HG03103 (cell line): ENCODE measurements at regions not wholly inside any gene's neighbourhood (a gene's known extent, or its start where the extent isn't known, plus 50 kb on each side); places are given as distances from the start of the nearest gene placed in this dataset.

Experiments used
- ATAC-seq: cut with Tn5 transposase; IDR thresholded peaks from one replicate; pipeline ENCODE4 v1.9.1; 2021; ENCODE audit warnings: low read depth; ENCODE audit not compliant: unreplicated experiment

DNA sequence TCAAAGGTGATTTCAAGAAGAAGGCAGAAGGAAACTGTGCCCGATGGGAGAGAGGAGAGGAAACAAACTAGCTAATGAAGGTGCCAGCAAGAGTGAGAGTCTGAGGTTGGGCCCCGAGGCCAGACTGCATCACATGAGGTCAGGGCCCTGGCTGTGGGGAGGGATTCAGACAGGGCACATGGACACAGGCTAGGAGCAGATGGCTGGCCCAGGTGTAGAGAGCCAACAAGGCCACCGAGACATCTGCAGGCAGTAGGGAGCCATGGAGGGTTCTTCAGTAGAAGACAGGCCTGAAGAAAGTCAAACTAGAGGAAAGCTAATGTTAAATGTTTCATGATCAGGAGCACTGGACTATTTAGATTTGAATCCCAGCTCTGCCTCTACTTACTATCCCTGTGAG lies 755.0 kb upstream of the RAB6C start:
- ATAC-seq, result no peak

DNA sequence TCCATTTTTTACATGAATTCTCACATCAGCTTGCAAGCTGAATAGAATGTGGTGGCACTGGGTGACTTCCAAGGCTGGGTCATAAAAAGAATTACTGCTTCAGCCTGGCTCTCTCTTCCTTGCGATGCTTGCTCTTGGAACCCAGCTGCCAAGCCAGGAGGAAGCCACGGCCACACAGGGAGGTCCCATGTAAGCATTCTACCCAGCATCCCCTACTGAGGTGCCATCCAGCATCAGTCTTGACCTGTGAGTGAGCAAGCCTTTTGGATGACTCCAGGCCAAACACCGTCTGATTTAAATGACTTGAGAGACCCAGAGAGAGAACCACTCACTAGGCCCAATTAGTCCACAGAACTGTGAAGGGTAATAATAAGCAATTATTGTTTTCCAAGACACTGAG lies 750.3 kb upstream of the RAB6C start:
- ATAC-seq, result no peak

DNA sequence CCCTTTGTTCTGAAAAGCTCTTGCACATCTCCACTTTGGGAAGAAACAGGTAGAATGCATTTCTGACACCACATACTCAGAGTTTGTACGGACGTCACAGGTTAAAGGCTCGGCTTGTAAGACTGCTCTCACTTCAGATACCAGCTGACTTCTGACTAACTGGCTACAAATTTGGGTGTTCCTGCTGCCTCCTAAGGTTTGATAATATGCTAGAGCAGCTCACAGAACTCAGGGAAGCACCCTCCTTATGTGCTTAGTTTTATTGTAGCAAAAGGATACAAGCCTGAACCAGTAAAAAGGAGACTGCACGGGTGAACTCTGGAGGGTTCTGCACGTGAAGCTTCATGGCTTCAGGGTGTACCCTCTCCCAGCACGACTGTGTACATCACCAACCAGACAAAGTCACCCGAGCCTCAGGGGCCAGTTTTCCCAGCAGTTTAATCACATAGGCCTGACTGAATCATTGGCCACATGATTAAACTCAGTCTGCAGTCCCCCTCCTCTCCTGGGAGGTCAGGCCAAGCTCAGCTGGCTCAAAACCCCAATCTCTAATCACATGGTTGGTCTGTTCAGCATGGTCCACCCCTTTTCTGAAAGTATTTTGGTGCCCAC lies 749.5 kb upstream of the RAB6C start:
- no peak for ATAC-seq

DNA sequence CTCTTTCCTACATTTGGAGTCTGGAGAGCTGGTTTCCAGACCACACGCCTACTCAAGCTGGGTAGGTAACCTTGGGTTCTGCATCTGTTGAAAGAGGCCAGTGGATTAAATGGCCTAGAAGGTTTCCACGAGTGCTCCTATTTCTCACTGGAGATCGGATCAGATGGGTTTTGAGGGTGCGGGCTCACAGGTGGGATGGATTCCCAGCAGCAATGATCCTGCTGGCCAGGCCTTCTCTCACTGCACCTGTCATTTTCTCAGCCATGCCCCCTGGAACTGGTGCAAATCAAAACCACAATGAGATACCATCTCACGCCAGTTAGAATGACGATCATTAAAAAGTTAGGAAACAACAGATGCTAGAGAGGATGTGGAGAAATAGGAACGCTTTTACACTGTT lies 747.5 kb upstream of the RAB6C start:
- ATAC-seq, result no peak

DNA sequence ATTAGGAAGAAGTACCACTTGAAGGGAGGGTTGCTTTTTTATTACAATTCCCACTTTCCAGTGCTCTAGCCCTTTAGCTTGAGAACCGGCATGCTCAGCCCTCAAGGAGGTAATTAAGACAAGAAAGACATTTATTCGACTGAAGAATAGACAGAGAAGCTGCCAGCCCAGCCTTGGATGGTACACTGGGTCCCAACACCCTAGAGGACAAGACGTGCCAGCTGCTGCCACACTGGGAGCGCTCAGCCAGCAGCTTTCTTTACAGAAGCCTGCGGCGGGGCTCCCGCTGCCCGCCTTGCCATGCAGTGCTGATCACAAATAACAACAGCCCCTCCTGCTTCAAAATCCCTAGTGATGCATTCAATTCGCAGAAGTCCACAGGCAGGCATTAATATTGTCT lies 746.3 kb upstream of the RAB6C start:
- ATAC-seq, result no peak

DNA sequence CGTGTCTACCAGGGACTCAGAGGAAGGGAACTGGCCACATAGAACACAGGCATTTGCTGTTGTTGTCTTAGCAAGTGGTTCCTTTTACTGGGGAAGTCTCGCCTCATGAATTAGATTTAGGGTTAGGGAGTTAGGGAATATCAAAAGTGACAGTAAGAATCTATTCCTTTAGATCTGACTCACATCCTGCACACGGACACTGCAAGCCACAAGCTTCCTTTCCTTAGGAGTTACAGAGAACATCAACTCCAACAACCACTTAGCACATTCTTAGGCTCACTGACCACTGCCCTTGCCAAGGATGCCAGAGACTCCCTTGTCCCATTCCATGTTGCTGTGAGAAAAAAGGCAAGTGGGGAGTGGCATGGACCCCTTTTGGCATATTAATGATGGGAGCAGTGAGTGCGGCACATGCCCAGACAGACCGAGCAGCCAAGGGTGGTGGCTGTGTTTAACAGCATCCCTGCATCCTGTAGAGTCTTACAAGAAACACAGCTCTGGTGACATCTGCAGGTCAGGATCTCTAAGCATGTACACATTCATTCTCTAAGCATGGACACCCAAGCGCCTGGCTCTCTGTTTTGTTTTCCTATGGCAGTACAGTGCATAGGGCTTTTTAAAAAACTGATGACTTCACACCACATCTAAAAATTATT lies 745.6 kb upstream of the RAB6C start:
- ATAC-seq, result no peak

DNA sequence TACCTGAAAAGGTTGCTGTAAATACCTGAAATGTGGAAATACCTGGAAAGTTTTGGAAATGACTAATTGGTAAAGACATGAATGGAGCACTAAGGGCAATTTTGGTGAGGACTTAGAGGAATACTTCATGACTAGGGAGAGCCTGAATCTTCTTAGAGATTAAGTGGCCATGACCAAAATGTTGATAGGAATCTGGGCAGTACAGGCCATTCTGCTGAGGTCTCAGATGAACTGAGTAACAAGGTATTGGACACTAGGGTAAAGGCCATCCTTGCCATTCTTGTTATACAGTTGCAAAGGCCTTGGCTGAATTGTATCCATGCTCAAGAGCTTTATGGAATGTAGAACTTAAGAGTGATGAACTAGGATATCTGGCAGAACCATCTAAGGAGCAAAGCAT lies 742.9 kb upstream of the RAB6C start:
- ATAC-seq, result no peak

DNA sequence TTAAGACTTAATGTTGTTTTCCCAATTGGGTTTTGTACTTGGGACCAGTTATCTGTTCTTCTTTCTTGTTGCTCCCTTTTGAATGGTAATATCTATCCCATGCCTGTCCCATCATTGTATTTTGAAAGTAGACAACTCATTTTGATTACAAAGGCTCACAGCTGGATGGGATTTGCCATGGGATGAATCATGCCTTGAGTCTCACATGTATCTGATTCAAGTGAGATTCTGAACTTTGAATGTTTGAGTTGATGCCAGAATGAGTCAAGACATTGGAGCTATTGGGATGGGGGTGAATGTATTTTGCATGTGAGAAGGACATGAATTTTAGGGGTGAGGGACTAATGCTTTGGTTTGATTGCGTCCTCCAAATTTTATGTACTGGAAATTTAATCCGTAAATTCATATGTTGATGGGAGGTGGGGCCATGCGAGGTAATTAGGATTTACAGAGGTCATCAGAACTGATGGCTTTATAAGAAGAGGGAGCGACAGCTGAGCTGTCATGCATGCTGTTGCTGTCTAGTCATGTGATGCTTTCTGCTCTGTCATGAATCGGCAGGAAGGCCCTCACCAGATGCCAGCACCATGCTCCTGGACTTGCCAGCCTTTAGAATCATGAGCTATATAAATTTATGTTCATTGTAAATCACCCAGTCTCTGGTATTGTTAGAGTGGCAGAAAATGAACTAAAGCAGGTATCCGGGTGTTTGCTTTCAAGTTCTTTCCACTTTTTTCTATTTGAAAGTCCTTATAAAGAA lies 741.3 kb upstream of the RAB6C start:
- no peak for ATAC-seq

DNA sequence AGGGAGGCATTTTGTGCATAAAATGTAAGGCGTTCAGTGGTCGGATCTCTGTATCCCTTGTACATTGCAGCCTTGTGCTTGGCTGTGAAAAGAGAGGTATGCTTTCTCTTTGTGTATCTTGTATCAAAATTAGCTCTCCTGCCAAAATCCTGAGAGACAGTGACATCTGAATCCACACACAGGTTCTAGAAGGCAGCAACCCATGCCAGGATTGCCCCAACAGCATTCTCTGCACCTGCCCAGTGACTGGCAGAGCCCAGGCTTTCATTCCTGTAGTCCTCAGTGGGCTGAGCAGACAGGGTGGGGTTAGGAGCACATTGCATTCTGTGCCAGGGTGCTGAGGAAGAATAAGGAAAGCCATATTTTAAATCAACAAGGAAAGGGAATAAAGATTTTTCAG lies 740.3 kb upstream of the RAB6C start:
- ATAC-seq, result no peak

DNA sequence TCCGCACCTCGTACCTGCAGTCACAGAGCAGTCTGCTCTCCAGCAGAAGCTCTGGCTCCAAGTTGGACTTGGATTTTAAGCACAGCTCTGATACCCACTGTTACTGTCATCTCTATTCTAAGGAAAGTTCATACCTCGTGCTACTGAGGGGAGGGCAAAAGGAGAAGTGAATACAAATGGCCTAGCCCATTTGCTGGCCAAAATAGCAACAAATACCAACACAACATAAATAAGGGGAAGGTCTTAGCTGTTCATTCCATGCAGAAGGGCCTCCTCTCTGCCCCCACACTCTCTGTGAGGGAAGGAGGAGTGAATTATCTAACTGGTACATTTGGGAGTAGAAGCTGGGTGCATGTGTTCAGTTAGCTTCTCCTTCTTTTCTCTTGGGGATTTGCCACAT lies 739.4 kb upstream of the RAB6C start:
- no peak for ATAC-seq

DNA sequence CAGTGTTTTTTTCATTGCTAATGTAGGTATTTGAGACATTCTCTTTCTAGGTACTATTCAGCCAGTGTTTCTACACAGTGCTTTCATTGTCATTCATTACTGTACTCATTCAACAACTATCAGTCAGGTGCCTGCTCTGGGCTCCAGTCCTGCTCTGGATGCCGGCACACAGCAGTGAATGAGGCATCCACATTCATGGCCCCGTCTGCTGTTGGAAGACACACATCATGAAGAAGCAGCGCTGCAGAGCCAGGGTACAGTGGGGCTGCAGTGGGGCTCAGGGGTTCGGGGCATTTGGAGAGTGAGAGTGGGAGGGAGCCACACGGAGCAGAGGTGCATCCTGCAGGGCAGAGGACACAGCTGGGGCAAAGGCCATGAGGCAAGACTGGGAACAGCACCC lies 737.2 kb upstream of the RAB6C start:
- no peak for ATAC-seq

DNA sequence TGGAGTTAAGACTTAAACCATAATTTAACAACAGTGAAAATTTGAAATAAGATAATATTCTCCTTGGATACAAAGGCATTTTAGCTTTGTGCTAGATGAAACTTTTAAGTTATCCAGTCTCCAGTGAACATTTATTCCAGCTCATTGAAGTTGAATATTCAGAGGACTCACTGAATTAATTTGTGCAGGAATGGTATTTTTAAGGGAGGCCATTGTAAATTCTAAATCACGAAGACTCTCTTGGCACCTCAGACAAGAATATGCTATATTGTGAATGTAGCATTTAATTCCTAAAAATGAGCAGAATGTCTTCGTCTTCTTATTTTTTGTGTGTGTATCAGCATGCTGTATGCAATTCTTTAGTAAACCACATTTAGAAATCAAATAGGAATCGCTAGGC lies 731.7 kb upstream of the RAB6C start:
- no peak for ATAC-seq

DNA sequence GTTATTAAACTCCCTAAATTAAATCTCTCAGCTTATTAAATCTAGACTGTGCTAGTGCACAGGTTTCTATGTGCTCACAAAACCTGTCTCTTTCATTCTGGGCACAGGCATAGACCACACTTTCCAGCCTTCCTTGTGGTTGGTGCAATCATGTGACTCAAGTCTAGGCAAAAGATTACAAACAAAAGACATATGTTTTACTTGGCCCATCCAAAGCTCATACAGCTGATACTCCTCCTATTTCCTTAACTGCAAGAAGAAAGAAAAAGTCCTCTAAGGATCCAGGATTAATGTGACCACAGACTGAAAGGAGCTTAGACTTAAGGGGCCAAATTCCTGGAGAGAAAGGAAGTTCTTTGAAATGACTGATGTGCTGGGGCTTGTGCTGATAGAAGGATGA lies 731.3 kb upstream of the RAB6C start:
- no peak for ATAC-seq

DNA sequence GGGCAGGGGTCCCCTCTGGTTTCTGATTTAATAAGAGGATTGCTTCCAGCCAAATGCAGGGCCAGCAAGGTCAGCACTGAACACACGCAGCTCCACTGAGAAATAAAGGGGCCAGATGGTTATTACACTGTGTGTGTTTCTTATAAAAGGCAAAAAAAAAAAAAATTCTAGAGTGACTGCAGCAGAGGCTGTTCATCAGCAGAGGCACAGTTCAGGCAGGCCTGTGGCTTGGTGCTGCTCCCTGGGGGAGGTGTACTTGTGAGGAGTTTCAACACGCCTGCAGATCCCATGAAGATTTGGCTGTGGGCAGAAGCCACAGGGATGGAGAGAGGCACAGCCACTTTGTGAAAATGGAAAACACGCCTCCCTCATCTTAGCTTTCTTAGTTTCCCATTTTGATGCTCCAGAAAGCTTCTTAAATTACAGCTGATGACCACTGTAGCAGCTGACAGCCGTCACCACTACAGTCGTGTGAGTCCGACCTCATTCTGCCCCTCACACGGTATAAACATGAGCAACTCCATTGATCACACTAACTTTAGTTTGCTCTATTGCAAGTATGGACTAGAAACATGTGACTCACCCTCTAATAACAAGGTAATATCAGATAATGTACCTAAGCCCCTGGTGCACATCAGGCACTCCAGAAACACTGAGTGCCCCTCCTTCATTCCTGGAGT lies 726.5 kb upstream of the RAB6C start:
- ATAC-seq, result no peak

DNA sequence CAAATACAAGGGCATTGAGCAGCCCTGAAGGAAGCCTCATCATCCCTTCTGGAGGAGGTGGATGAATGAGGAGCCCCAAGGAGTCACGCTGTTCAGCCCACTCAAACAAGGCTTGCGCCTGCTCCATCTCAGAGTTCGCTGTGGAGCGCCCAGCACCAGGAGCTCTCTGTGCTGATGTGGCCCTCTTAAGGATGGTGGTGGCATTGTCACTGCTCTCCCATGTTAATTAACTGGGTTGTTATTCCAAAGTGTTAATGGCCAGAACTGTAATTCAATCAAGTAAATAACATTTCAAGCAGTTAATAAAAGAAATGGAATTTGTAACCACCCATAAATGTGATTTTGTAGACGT lies 726.0 kb upstream of the RAB6C start:
- no peak for ATAC-seq

DNA sequence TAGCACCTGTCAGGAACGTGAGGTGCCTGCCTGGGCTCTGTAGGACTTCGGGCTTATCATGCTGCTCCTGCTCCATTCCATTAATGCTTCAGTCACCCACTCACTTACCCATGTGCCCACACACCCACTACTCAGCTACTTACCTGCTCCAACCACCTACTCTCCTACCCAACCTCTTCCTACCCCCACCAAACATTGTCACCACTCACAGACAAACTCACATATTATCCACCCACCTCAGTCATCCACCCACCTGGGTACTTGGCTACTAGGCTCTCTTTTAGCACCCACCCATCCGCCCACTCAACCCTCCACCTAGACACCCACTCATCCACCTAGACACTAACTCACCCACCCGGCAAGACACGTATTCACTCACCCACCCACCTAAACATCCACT lies 724.7 kb upstream of the RAB6C start:
- ATAC-seq, result no peak

DNA sequence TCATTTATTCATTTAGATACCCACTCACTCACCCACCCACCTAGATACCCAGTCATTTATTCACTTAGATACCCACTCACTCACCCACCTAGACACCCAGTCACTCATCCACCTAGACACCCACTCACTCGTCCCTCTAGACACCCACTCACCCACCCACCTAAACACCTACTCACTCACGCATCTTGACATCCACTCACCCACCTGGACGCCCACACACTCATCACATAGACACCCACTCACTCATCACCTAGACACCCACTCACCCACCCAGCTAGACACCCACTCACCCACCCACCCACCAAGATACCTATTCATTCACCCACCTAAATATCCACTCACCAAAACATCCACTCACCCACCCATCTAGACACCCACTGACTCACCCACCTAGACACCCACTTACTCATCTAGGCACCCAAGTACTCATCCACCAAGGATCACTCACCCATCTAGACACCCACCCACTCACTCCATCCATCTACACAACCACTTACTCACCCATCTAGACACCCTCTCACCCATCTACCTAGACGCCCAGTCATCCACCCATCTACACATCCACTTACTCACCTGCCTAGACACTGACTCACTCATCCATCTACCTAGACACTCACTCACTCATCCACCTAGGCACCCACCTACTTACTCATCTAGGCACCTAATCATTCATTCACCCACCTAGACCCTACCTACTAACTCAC lies 723.7 kb upstream of the RAB6C start:
- ATAC-seq, result no peak

DNA sequence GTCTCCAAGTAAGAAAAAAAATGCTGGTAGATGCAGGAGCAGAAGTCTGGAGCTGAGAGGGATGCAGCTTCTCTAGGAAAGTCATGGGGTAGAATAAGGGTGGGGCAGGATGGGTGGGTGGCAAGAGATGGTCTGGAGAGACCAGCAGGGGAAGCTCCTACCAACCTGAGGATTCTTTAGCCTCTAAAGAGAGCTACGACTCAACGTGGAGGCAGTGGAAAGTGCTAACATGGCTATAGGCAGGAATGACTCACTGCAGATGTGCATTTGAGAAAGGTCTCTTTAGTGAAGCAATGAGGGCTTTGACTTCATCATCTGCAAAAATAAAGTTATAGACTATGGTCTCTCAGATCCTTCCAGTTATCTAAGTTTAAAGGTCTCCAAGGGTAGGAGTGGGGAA lies 722.8 kb upstream of the RAB6C start:
- ATAC-seq, result no peak

DNA sequence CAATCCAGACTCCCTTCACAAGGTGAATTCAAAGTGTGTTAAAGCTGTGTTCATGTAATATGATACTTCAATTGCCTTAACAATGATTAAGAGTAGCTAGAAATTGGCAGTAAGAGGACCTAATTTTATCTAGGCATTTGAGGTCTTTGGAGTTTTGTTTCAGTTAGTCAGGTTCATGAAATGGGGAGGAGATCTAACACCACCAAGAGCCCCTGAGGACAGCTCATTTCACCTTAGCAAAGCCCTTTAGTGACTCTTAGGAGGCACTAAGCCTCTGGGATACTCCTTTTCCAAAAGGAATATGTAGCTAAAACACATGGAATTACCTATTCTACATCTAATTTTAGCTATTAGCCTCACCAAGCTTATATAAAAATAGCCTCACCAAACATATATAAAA lies 716.5 kb upstream of the RAB6C start:
- no peak for ATAC-seq

DNA sequence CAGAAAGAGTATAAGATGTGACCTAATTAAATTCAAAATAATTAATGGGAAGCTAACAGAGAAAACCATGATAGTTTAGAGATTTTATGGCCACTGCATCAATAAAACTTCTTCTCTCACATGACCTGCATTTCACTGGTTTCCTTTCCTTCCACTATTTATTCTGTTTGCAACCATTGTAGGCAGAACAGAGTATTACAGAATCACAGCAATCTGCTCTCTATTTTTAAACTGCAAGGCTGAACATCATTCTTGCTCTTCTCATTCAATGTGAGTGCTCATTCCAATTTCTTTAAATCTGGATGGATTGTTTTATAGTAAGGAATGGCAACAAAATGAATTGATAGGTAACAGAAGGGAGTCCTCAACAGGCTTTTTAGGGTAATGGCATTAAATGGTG lies 715.5 kb upstream of the RAB6C start:
- ATAC-seq, result no peak

DNA sequence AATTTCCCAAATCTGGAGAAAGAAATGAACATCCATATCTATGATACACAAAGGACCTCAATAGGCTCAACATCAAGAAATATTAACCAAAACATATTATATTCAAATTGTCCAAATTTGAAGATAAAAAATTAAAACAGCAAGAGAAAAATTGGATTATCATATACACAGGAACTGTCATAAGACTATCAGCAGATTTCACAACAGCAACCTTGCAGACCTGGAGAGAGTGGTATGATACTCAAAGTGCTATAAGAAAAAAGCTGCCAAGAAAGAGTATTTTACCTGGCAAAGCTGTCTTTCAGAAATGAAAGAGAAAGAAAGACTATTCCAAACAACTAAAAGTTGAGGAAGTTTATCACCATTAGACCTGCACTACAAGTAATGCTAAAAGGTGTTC lies 711.9 kb upstream of the RAB6C start:
- ATAC-seq, result no peak
